Psoas muscle (tissue), 7 donors: ENCODE measurements at regions not wholly inside any gene's neighbourhood (a gene's known extent, or its start where the extent isn't known, plus 50 kb on each side); places are given as distances from the start of the nearest gene placed in this dataset.

Source experiments
- ATAC-seq, 4 donors: fragments of 200-7000 bp; cut with Tn5 transposase; one replicate each; pipeline ENCODE4 v1.9.1; 2020; ENCODE audit warnings: moderate library complexity in 3 of 4, mild to moderate bottlenecking in 2 of 4
- DNase-seq, 2 donors: peaks; one replicate each; pipeline ENCODE4 v3.0.0-alpha.2; 2020
- H3K27ac ChIP-seq: fragments of 200-600 bp; one replicate; pipeline ENCODE4 v1.8.0; 2022
- H3K27me3 ChIP-seq, 3 donors: fragments of 200-600 bp in 1 of 3; one replicate each; pipeline versions ENCODE4 v1.6.1 to v1.8.0; 2013 to 2022; ENCODE audit warnings: low read length in 2 of 3, mild to moderate bottlenecking in 2 of 3, moderate library complexity in 1 of 3; ENCODE audit not compliant: insufficient read depth in 3 of 3
- H3K36me3 ChIP-seq, 2 donors: fragments of 200-600 bp in 1 of 2; one replicate each; pipeline versions ENCODE4 v1.6.1 to v1.8.0; 2013 to 2022; ENCODE audit warnings: low read depth in 1 of 2, mild to moderate bottlenecking in 1 of 2, moderate library complexity in 1 of 2; ENCODE audit not compliant: insufficient read depth in 1 of 2
- H3K4me1 ChIP-seq: fragments of 200-600 bp; one replicate; pipeline ENCODE4 v1.8.0; 2022
- H3K4me3 ChIP-seq: fragments of 200-600 bp; one replicate; pipeline ENCODE4 v1.8.0; 2022; ENCODE audit warnings: mild to moderate bottlenecking
- H3K9me3 ChIP-seq: fragments of 200-600 bp; one replicate; pipeline ENCODE4 v1.8.0; 2022
- WGBS, 3 donors: extraction: QIAGEN DNeasy Blood & Tissue Kit; methylation state at CpG; one replicate each; pipeline versions ENCODE4 v1.1.6 to v1.1.7; 2013; 5-methylcytosine and 5-hydroxymethylcytosine counted together
- intact Hi-C, 2 donors: fragments of 100-400 bp; cut with DNase I; formaldehyde crosslinking; loops; one replicate each; pipeline versions ENCODE4 v1.11.0 to v1.14.2; 2022
- TF ChIP-seq, protein P1 (sequence below): fragments of 200-600 bp; IDR thresholded peaks from one replicate; pipeline ENCODE4 v1.8.0; 2022; ENCODE audit warnings: antibody characterized with exemption
- donor health status: healthy with polysubstance abuse.
- donor health status: DM: no; HTN: no; CAD: no; lungs with moderate emphysema.
- donor health status: Bipolar disorder and iron deficiency.
- donor health status: healthy.
- donor health status: DM: yes; HTN: yes; CAD: no.
- donor health status: DM: no; HTN: no; CAD: no.
- donor health status: DM: yes; HTN: yes; CAD: no.

- Histone ChIP-seq H3K36me3 (no peaks in the 10 kb centered on the region), H3K4me1 (no peaks in the 10 kb centered on the region), H3K27ac (no peak overlapping the region), H3K4me3 (no peak overlapping the region), H3K9me3 (no peaks in the 10 kb centered on the region), H3K27me3 (peaks cover 0 to 6% (median 1%) of the 10 kb centered on the region in 3 donors)
- WGBS, 3 donors: 74 to 79% (median 76%) methylated on average over 6 of the region's 6 CpGs
- ATAC-seq: no peak
- TF ChIP-seq, protein P1, sequence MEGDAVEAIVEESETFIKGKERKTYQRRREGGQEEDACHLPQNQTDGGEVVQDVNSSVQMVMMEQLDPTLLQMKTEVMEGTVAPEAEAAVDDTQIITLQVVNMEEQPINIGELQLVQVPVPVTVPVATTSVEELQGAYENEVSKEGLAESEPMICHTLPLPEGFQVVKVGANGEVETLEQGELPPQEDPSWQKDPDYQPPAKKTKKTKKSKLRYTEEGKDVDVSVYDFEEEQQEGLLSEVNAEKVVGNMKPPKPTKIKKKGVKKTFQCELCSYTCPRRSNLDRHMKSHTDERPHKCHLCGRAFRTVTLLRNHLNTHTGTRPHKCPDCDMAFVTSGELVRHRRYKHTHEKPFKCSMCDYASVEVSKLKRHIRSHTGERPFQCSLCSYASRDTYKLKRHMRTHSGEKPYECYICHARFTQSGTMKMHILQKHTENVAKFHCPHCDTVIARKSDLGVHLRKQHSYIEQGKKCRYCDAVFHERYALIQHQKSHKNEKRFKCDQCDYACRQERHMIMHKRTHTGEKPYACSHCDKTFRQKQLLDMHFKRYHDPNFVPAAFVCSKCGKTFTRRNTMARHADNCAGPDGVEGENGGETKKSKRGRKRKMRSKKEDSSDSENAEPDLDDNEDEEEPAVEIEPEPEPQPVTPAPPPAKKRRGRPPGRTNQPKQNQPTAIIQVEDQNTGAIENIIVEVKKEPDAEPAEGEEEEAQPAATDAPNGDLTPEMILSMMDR: no peak
- intact Hi-C loops: no loop called here
- DNase-seq: no peak
These were observed 65.8 kb upstream of the GATA6 start for GRCh38 chr18:22103647-22104031.

- H3K9me3 ChIP-seq: no peaks in the 10 kb centered on the region
- ATAC-seq (peak in 2 of 4 donors; percentile 32 to 42), DNase-seq (no peak)
- H3K4me3 ChIP-seq: no peak overlapping the region
- H3K36me3 ChIP-seq: no peaks in the 10 kb centered on the region
- H3K4me1 ChIP-seq: no peaks in the 10 kb centered on the region
- intact Hi-C loops: no loop called here
- no peak overlapping the region for H3K27ac ChIP-seq
- H3K27me3 ChIP-seq: no peaks in the 10 kb centered on the region
- TF ChIP-seq, protein P1: no peak
- WGBS, 3 donors: 61 to 72% (median 67%) methylated on average over 4 of the region's 4 CpGs
These were observed 62.7 kb upstream of the GATA6 start for GRCh38 chr18:22106536-22107292.

DNA sequence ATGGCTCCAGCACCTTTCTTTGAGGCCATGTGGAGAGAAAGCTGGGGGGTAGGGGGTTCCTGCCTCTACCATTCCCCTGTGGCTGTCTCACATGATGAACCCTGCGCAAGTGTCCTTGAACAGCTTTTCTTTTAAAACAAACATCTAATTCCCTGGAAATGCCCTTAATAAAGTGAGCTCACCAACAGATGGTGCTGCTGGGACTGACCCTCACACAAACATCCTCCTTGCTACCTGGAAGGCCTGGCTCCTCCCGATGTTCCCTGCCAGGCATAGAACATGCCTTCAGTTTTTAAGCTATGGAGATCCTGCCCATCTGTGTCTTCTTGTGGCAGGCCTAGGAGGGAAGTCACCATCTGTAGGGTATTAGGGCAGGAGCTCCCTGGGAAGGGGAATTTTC is 60.7 kb upstream of the GATA6 start:
- DNase-seq (no peak), ATAC-seq (no peak)
- Histone ChIP-seq H3K27ac (no peak overlapping the region), H3K27me3 (no peaks in the 10 kb centered on the region), H3K9me3 (no peaks in the 10 kb centered on the region), H3K4me3 (no peak overlapping the region), H3K4me1 (no peaks in the 10 kb centered on the region), H3K36me3 (no peaks in the 10 kb centered on the region)
- intact Hi-C loops: no loop called here
- 68 to 69% (median 69%) methylated on average over 2 of the region's 2 CpGs for WGBS, 3 donors
- TF ChIP-seq, protein P1: no peak

DNA sequence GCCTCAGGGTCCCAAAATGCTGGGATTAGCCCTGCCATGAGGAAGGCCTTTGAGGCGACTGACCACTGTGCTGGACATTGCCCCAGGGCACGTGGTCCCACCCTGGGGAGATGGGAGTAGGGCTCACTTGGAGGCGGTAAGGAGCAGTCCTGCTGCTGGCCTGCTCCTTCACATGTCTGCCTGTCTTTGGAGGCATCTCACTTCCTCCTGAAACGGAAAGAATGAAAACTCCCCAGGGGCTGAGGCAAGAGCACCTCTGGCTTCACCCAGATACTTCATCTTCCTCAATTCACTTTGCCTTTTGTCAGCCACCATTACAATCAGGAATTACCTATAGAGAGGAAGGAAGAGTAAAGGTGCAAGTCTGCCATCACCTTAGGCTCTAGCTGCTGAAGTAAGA is 59.9 kb upstream of the GATA6 start:
- Histone ChIP-seq H3K27me3 (no peaks in the 10 kb centered on the region), H3K9me3 (no peaks in the 10 kb centered on the region), H3K4me3 (no peak overlapping the region), H3K27ac (no peak overlapping the region), H3K36me3 (no peaks in the 10 kb centered on the region), H3K4me1 (no peaks in the 10 kb centered on the region)
- TF ChIP-seq, protein P1: no peak
- no peak for ATAC-seq
- 63 to 85% (median 74%) methylated on average over 4 of the region's 4 CpGs for WGBS, 3 donors
- DNase-seq: no peak
- intact Hi-C loops: no loop called here

- intact Hi-C loops: no loop called here
- H3K36me3 ChIP-seq: no peaks in the 10 kb centered on the region
- H3K9me3 ChIP-seq: no peaks in the 10 kb centered on the region
- H3K27ac ChIP-seq: no peak overlapping the region
- no peak for ATAC-seq
- H3K4me1 ChIP-seq: no peaks in the 10 kb centered on the region
- TF ChIP-seq, protein P1: no peak
- 28 to 40% (median 29%) methylated on average over 9 of the region's 9 CpGs for WGBS, 3 donors
- H3K27me3 ChIP-seq: no peaks in the 10 kb centered on the region
- DNase-seq: no peak
- H3K4me3 ChIP-seq: no peak overlapping the region
These were observed 58.9 kb upstream of the GATA6 start for GRCh38 chr18:22110461-22110924.
